NB4 (cell line): ENCODE measurements at regions not wholly inside any gene's neighbourhood (a gene's known extent, or its start where the extent isn't known, plus 50 kb on each side); places are given as distances from the start of the nearest gene placed in this dataset.
"Not testable (repeated sequence)": the region's sequence is repeated elsewhere in the genome, so short reads cannot be mapped to it uniquely, and the experiment has no call there.

Experiments used
- DNase-seq: peaks from one replicate; pipeline ENCODE4 v3.0.0; 2010; ENCODE audit warnings: low read depth
- H3K4me3 ChIP-seq: one replicate; pipeline ENCODE4 v1.5.1; 2011; ENCODE audit warnings: mild to moderate bottlenecking, low read depth, low read length, moderate library complexity
- MYC ChIP-seq: IDR thresholded peaks from 2 replicates; pipeline ENCODE4 v1.6.1; 2011; ENCODE audit warnings: low read depth, low read length
- POLR2A ChIP-seq: IDR thresholded peaks from 2 replicates; pipeline ENCODE4 v1.6.1; 2011; ENCODE audit warnings: mild to moderate bottlenecking; ENCODE audit not compliant: insufficient read length; ENCODE audit errors: extremely low read depth
- TF ChIP-seq, protein P1 (sequence below): IDR thresholded peaks from one replicate; pipeline ENCODE4 v1.5.1; 2012; ENCODE audit warnings: low read depth, low read length
- TF ChIP-seq, protein P2 (sequence below): IDR thresholded peaks from 2 replicates; pipeline ENCODE4 v1.6.1; 2011; ENCODE audit warnings: low read depth, low read length

DNA sequence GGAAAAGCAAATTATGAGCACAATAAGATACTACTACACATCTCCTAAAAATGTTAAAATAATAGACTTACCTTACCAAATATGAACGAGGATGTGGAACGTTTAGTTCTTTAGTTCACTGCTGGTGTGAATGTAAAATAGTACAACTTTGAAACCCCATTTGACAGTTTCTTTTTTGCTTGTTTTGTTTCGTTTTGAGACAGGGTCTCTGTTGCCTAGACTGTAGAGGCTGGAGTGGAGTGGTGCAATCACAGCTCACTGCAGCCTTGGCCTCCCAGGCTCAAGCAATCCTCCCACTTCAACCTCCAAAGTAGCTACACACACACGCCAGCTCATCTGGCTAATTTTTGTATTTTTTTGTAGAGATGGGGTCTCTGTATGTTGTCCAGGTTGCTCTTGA, 136.4 kb upstream of the FAR2 start:
- no peak for DNase-seq

DNA sequence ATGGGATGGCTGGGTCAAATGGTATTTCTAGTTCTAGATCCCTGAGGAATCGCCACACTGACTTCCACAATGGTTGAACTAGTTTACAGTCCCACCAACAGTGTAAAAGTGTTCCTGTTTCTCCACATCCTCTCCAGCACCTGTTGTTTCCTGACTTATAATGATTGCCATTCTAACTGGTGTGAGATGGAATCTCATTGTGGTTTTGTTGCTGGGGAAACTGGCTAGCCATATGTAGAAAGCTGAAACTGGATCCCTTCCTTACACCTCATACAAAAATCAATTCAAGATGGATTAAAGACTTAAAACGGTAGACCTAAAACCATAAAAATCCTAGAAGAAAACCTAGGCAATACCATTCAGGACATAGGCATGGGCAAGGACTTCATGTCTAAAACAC, 131.5 kb upstream of the FAR2 start:
- DNase-seq, H3K4me3 ChIP-seq: not testable (repeated sequence)

More for the DNA sequence above, 136.4 kb upstream of the FAR2 start:
- TF ChIP-seq POLR2A (no peak), MYC (no peak)
- TF ChIP-seq, protein P1, sequence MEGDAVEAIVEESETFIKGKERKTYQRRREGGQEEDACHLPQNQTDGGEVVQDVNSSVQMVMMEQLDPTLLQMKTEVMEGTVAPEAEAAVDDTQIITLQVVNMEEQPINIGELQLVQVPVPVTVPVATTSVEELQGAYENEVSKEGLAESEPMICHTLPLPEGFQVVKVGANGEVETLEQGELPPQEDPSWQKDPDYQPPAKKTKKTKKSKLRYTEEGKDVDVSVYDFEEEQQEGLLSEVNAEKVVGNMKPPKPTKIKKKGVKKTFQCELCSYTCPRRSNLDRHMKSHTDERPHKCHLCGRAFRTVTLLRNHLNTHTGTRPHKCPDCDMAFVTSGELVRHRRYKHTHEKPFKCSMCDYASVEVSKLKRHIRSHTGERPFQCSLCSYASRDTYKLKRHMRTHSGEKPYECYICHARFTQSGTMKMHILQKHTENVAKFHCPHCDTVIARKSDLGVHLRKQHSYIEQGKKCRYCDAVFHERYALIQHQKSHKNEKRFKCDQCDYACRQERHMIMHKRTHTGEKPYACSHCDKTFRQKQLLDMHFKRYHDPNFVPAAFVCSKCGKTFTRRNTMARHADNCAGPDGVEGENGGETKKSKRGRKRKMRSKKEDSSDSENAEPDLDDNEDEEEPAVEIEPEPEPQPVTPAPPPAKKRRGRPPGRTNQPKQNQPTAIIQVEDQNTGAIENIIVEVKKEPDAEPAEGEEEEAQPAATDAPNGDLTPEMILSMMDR, result no peak
- TF ChIP-seq, protein P2, sequence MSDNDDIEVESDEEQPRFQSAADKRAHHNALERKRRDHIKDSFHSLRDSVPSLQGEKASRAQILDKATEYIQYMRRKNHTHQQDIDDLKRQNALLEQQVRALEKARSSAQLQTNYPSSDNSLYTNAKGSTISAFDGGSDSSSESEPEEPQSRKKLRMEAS, result no peak
- no peak overlapping the region for H3K4me3 ChIP-seq

DNA sequence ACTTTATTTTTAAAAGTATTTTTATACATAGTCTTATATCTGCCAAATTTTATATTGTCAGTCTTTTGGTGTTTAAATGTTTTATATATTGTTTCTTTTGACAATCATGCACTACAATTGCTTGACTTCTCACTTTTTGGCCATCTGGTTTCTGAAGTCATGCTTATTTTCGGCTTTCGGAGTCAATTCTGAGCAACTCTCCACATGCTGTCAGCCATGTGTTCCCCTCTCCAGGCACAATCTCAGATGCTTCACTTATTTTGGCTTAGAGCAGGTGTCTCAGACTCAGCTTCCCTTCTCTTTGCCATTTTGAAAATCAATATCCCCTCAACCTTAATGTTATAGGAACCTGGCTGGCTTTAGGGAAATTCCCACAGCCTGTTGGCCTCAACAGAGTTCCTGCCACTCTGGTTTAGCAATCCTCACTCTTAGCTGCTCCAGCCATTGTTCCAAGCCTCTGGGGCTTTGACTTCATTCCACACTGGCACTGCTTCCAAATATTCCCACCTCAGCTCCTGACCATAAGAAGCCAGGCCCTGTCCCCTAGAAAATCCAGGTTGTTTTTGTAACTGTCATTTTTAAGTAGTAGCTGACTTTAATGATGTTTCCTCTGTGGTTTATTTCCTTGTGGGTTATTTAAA, 125.5 kb upstream of the FAR2 start:
- no peak for DNase-seq
- TF ChIP-seq MYC, result no peak
- TF ChIP-seq, protein P2, result 0 out of 2 replicates have a peak, but pooled peaks have one; percentile 10
- TF ChIP-seq POLR2A, result no peak
- TF ChIP-seq, protein P1, result no peak
- no peak overlapping the region for H3K4me3 ChIP-seq

DNA sequence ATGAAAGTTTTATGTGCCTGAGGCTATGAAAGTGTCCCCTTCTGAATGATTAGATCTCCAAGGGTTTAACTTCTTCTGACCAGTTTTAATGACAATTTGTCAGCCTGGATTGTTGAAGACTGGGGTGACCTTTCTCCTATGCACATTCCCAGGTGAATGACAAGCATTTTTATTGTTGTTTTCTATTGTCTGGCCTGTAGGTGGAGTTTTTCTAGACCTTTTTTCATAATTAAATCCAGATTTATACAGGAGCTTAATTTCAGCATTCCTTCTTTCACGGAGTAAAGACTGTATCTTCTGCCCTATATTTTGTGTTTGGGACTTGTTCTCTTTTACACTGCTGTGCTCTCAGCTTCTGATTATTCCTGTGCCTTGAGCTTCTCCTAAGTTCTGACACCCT, 125.0 kb upstream of the FAR2 start:
- TF ChIP-seq MYC, result no peak
- TF ChIP-seq, protein P1, result peak; percentile 37
- H3K4me3 ChIP-seq, result no peak overlapping the region
- no peak for DNase-seq

DNA sequence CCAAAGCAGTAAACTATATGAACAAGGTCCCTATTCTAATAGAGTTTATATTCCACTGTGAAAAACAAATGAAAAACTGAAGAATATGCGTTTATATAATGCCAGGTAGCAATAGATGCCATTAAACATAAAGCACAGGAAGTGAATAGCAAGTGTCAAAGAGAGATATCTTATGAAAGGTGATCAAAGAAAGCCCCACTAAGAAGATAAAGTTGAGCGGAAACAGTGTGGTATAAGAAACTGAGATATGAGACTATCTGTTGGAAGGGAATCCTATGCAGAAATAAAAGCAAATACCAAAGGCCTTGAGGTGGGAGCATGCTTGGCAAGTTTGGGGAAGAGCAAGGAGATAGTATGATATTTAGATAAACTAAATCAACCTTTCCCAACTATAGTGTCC, 123.1 kb upstream of the FAR2 start:
- DNase-seq, result no peak
- TF ChIP-seq MYC (no peak), POLR2A (no peak)
- TF ChIP-seq, protein P1, result no peak
- TF ChIP-seq, protein P2, result no peak
- H3K4me3 ChIP-seq, result no peak overlapping the region

DNA sequence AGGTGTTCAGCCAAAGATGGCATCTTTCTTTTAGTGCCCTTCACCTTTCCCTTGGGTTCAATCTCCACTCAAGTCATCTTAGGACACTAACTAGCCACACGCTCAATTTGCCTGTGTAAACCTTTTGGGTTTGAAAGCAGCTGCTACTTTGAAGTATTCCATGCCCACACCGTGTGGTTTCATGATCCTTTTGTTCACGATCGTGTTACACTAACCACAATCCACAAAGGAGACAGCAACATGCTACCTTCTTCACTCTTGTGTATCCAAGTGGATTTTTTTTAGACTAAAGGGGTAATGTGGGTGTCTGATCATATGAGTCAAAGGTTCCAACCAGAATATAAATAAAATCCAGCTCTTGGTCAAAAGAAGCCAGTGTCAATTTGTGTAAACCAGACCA, 122.7 kb upstream of the FAR2 start:
- DNase-seq, result no peak
- H3K4me3 ChIP-seq, result no peak overlapping the region
- TF ChIP-seq POLR2A (no peak), MYC (no peak)
- TF ChIP-seq, protein P1, result no peak
- TF ChIP-seq, protein P2, result no peak

DNA sequence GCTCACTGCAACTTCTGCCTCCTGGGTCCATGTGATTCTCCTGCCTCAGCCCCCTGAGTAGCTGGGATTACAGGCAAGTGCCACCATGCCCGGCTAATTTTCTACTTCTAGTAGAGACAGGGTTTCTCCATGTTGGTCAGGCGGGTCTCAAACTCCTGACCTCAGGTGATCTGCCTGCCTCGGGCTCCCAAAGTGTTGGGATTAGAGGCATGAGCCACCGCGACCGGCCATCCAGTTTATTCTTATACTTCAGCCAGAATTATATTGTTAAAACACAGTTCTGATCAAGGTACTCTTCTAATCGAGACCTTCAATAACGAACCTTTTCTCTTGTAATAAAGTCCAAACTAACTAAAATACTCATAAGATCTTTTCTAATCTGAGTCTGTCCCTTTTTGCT, 119.6 kb upstream of the FAR2 start:
- H3K4me3 ChIP-seq, DNase-seq: not testable (repeated sequence)
